ENCODE measurements at regions not wholly inside any gene's neighbourhood (a gene's known extent, or its start where the extent isn't known, plus 50 kb on each side); places are given as distances from the start of the nearest gene placed in this dataset.

DNA sequence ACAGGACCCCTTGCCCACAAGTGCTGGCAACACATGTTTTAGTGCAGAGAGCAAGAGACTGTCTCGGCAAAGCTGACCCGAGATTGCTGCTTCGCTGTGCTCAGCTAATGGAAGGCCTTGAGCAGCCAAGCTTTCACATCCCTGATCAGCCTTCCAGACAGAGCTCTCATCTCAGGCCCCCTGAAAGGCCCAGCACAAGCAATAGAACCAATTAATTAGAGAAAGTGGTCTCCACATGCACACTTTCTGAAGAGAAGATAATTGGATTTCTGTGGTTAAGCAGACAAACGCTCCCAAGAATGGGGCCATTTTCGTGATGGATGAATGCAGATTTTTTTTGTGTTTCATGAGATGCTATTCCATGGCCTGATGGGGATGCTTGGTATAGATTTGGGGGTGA lies 174.9 kb downstream of the NSG2 start:
- Histone ChIP-seq H3K4me1 (no peaks in the 10 kb centered on the region), H3K36me3 (no peaks in the 10 kb centered on the region), H3K27me3 (no peaks in the 10 kb centered on the region), H3K9me3 (no peaks in the 10 kb centered on the region), H3K4me3 (no peak overlapping the region), H3K27ac (no peak overlapping the region)
- TF ChIP-seq, protein P1, sequence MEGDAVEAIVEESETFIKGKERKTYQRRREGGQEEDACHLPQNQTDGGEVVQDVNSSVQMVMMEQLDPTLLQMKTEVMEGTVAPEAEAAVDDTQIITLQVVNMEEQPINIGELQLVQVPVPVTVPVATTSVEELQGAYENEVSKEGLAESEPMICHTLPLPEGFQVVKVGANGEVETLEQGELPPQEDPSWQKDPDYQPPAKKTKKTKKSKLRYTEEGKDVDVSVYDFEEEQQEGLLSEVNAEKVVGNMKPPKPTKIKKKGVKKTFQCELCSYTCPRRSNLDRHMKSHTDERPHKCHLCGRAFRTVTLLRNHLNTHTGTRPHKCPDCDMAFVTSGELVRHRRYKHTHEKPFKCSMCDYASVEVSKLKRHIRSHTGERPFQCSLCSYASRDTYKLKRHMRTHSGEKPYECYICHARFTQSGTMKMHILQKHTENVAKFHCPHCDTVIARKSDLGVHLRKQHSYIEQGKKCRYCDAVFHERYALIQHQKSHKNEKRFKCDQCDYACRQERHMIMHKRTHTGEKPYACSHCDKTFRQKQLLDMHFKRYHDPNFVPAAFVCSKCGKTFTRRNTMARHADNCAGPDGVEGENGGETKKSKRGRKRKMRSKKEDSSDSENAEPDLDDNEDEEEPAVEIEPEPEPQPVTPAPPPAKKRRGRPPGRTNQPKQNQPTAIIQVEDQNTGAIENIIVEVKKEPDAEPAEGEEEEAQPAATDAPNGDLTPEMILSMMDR (IDR thresholded peaks at IDR 0.05): no peak
- no peak for TF ChIP-seq POLR2AphosphoS5 (IDR thresholded peaks at IDR 0.05; ENCODE audit: insufficient read depth in 1 of 2, low read depth in 1 of 2)
- no peak for TF ChIP-seq POLR2A (IDR thresholded peaks at IDR 0.05)
- no peak for DNase-seq (ENCODE audit: extremely low spot score in 2 of 2)
- intact Hi-C loops (cut with DNase I): no loop called here

DNA sequence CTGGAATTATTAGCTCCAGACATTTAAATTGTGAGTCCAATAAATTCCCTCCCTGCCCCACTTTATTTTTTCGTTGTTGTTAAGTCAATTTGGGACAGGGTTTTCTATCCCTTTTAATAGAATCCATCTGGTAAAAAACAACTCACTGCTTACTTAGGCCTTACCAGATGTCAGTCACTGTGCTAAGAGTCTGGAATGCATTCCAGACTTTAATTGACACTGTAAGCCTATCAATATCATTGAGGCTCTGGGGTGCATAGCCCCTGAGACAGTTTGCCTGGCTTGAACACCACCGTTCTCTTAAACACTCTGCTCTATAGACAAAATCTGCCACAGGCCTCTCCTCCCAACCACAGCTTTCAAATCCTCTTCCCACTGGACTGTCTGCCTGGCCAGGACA lies 175.9 kb downstream of the NSG2 start:
- intact Hi-C loops (cut with DNase I): no loop called here
- Histone ChIP-seq H3K4me1 (no peaks in the 10 kb centered on the region), H3K27me3 (no peaks in the 10 kb centered on the region), H3K36me3 (no peaks in the 10 kb centered on the region), H3K4me3 (no peak overlapping the region), H3K27ac (no peak overlapping the region), H3K9me3 (no peaks in the 10 kb centered on the region)
- DNase-seq (ENCODE audit: extremely low spot score in 2 of 2): no peak
- TF ChIP-seq POLR2A (IDR thresholded peaks at IDR 0.05): no peak
- no peak for TF ChIP-seq POLR2AphosphoS5 (IDR thresholded peaks at IDR 0.05; ENCODE audit: insufficient read depth in 1 of 2, low read depth in 1 of 2)
- TF ChIP-seq, protein P1 (IDR thresholded peaks at IDR 0.05): no peak

DNA sequence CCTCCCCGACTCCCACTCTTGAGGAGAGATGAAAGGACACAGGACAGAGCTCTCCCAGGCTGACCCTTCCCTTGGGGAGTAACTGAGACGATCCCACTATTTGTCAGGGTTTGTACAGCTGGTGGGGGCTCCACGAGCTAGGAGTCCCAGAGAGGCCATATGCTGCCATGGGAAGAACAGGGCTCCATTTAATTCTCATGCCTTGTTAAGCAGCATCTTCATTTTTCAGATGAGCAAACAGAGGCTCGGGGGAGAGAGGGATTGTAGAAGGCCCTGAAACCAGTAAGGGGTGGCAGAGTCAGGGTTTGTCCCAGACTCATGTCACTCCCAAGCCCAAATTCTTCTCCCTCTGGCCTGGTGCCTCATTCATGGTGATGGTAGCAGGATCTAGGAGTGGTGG lies 176.4 kb downstream of the NSG2 start:
- no peak overlapping the region for H3K27ac ChIP-seq
- TF ChIP-seq, protein P1 (IDR thresholded peaks at IDR 0.05): no peak
- no peak for TF ChIP-seq POLR2AphosphoS5 (IDR thresholded peaks at IDR 0.05; ENCODE audit: insufficient read depth in 1 of 2, low read depth in 1 of 2)
- TF ChIP-seq POLR2A (IDR thresholded peaks at IDR 0.05): no peak
- H3K4me3 ChIP-seq: no peak overlapping the region
- H3K4me1 ChIP-seq: no peaks in the 10 kb centered on the region
- H3K36me3 ChIP-seq: no peaks in the 10 kb centered on the region
- no peaks in the 10 kb centered on the region for H3K9me3 ChIP-seq
- no peak for DNase-seq (ENCODE audit: extremely low spot score in 2 of 2)
- no peaks in the 10 kb centered on the region for H3K27me3 ChIP-seq
- intact Hi-C loops (cut with DNase I): no loop called here

DNA sequence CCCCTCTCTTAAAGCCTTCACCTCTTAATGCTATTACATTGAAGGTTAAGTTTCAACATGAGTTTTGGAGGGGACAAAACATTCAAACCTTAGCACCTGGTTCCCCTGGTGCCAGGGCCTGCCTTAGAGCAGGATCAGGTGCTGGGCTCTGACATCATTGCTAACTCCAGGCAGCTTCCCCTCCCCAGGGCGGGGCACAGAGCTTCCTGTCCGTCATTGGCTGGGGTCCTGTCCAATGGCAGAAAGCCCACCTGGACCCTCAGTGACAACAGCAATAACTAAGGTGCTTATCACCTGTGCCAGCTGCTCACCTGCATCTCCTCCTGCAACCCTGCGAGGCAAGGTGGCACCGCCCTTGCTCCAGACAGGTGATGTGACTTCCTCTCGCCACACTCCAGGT lies 177.4 kb downstream of the NSG2 start:
- Histone ChIP-seq H3K36me3 (no peaks in the 10 kb centered on the region), H3K27me3 (no peaks in the 10 kb centered on the region), H3K4me1 (no peaks in the 10 kb centered on the region), H3K4me3 (no peak overlapping the region), H3K27ac (no peak overlapping the region), H3K9me3 (no peaks in the 10 kb centered on the region)
- TF ChIP-seq POLR2A (IDR thresholded peaks at IDR 0.05): no peak
- no peak for TF ChIP-seq POLR2AphosphoS5 (IDR thresholded peaks at IDR 0.05; ENCODE audit: insufficient read depth in 1 of 2, low read depth in 1 of 2)
- TF ChIP-seq, protein P1 (IDR thresholded peaks at IDR 0.05): no peak
- intact Hi-C loops (cut with DNase I): no loop called here
- DNase-seq (ENCODE audit: extremely low spot score in 2 of 2): no peak

DNA sequence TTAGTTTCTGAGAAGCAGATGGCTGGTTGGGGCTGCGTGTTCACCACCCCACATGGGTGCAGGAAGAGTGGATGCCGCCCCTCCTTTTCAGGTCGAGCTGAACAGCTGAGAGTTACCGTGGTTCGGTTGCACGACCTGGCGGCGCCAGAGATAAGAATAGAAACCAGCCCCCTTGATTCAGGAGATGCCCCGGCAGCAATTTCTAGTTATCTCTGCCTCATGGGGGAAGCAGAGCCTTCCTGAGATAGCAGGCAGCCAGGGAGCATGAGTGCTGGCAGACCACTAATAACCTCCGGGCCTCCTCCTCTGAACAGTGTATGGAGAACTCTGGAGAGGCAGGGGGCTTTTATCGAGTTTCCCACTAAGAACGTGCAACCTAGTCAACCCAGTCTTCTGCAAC lies 177.8 kb downstream of the NSG2 start:
- no peaks in the 10 kb centered on the region for H3K9me3 ChIP-seq
- H3K4me1 ChIP-seq: no peaks in the 10 kb centered on the region
- no peak for DNase-seq (ENCODE audit: extremely low spot score in 2 of 2)
- TF ChIP-seq POLR2A (IDR thresholded peaks at IDR 0.05) (no peak), POLR2AphosphoS5 (IDR thresholded peaks at IDR 0.05; ENCODE audit: insufficient read depth in 1 of 2, low read depth in 1 of 2) (no peak)
- TF ChIP-seq, protein P1 (IDR thresholded peaks at IDR 0.05): no peak
- H3K27ac ChIP-seq: no peak overlapping the region
- intact Hi-C loops (cut with DNase I): no loop called here
- no peaks in the 10 kb centered on the region for H3K27me3 ChIP-seq
- H3K4me3 ChIP-seq: no peak overlapping the region
- no peaks in the 10 kb centered on the region for H3K36me3 ChIP-seq
